ENCODE measurements at regions not wholly inside any gene's neighbourhood (a gene's known extent, or its start where the extent isn't known, plus 50 kb on each side); places are given as distances from the start of the nearest gene placed in this dataset.

DNA sequence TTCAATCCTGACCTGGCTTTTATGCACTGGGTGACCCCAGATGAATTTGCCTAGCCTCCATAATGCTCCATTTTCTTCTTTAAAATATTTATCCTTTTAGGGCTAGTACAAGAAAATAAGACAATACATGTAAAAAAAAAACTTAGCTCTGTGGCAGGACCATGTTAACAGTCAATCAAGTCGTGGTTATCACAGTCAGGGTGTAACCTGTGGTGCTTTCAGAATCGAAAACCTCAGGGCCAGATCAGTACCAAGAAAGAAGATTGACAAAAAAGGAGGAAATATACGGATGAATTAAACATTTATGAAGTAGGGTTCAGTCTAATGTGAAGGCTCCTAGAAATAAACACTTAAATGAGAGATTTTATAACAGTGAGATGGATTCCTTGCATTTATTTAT lies 347.2 kb upstream of the MAF start:
- no peak for DNase-seq
- no peaks in the 10 kb centered on the region for H3K27me3 Mint-ChIP-seq (ENCODE audit: low read depth)
- no CpG with 5 or more reads among the region's 3 CpGs for WGBS (ENCODE audit: extremely low coverage, insufficient read length, low lambda C conversion rate)

More for the DNA sequence above, 347.2 kb upstream of the MAF start:
- H4K5ac ChIP-seq (ENCODE audit: insufficient read length, low read depth, low read length), result no peak overlapping the region
- H4K20me1 ChIP-seq (ENCODE audit: control insufficient read depth, insufficient read depth, insufficient read length), result no peaks in the 10 kb centered on the region
- no peak overlapping the region for H4K8ac ChIP-seq (replicated peaks; ENCODE audit: insufficient read length, low read depth, low read length)
- no peak overlapping the region for H2BK5ac ChIP-seq (ENCODE audit: insufficient read length, low read length)
- H2BK12ac ChIP-seq (ENCODE audit: insufficient read length, low read depth, low read length), result no peak overlapping the region
- no peaks in the 10 kb centered on the region for H3K9me3 ChIP-seq (ENCODE audit: control insufficient read depth, low read depth, low read length)
- no peak overlapping the region for H3K56ac ChIP-seq (ENCODE audit: insufficient read length, low read depth, low read length)
- H2BK20ac ChIP-seq (ENCODE audit: low read depth, low read length, poor library complexity, severe bottlenecking), result no peak overlapping the region
- H4K91ac ChIP-seq (ENCODE audit: insufficient read length, low read depth, low read length), result no peak overlapping the region
- TF ChIP-seq, protein P1, sequence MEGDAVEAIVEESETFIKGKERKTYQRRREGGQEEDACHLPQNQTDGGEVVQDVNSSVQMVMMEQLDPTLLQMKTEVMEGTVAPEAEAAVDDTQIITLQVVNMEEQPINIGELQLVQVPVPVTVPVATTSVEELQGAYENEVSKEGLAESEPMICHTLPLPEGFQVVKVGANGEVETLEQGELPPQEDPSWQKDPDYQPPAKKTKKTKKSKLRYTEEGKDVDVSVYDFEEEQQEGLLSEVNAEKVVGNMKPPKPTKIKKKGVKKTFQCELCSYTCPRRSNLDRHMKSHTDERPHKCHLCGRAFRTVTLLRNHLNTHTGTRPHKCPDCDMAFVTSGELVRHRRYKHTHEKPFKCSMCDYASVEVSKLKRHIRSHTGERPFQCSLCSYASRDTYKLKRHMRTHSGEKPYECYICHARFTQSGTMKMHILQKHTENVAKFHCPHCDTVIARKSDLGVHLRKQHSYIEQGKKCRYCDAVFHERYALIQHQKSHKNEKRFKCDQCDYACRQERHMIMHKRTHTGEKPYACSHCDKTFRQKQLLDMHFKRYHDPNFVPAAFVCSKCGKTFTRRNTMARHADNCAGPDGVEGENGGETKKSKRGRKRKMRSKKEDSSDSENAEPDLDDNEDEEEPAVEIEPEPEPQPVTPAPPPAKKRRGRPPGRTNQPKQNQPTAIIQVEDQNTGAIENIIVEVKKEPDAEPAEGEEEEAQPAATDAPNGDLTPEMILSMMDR (conservative IDR thresholded peaks at IDR 0.05), result no peak
- no peak overlapping the region for H2AFZ ChIP-seq (ENCODE audit: low read length)
- no peaks in the 10 kb centered on the region for H3K23me2 ChIP-seq (ENCODE audit: insufficient read length, low read depth, low read length, poor library complexity, severe bottlenecking)
- H2BK15ac ChIP-seq (ENCODE audit: low read depth, low read length), result no peak overlapping the region
- Mint-ChIP-seq H3K27ac (no peak overlapping the region; a peak in 1 of 7 replicates), H3K4me1 (no peaks in the 10 kb centered on the region), H3K4me3 (no peak overlapping the region), H3K9me3 (no peaks in the 10 kb centered on the region), H3K36me3 (ENCODE audit: insufficient read depth in 1 of 3, low read depth in 3 of 3) (no peaks in the 10 kb centered on the region)
- H3K79me2 ChIP-seq (ENCODE audit: insufficient read depth, low read length), result no peaks in the 10 kb centered on the region
- H3K4me1 ChIP-seq (ENCODE audit: insufficient read depth, low read length), result no peaks in the 10 kb centered on the region
- no peak overlapping the region for H3K4me2 ChIP-seq (ENCODE audit: insufficient read depth, insufficient read length, low read length)
- no peaks in the 10 kb centered on the region for H3K79me1 ChIP-seq (ENCODE audit: insufficient read depth, low read depth, low read length, poor library complexity, severe bottlenecking)
- no peak overlapping the region for H3T11ph ChIP-seq (ENCODE audit: low read length)
- H3K4ac ChIP-seq (ENCODE audit: low read depth, low read length), result no peak overlapping the region
- H2BK120ac ChIP-seq (ENCODE audit: low read depth, low read length, poor library complexity, severe bottlenecking), result no peak overlapping the region
- H3K27me3 ChIP-seq (ENCODE audit: insufficient read depth, low read length), result no peaks in the 10 kb centered on the region
- no peak overlapping the region for H2AK5ac ChIP-seq (ENCODE audit: insufficient read length, low read length)
- no peak overlapping the region for H3K9ac ChIP-seq (ENCODE audit: extremely low read depth, insufficient read length, low read length)
- no peak overlapping the region for H3K18ac ChIP-seq (ENCODE audit: insufficient read length, low read depth, low read length)
- H3K14ac ChIP-seq (ENCODE audit: insufficient read depth, low read length), result no peak overlapping the region
- H3K27ac ChIP-seq (ENCODE audit: insufficient read length, low read depth, low read length), result no peak overlapping the region
- H3K23ac ChIP-seq (ENCODE audit: insufficient read length, low read depth, low read length), result no peak overlapping the region

All from H9 (cell line).